Fibroblast of lung (primary cell): ENCODE measurements at regions not wholly inside any gene's neighbourhood (a gene's known extent, or its start where the extent isn't known, plus 50 kb on each side); places are given as distances from the start of the nearest gene placed in this dataset.

Experiments used
- DNase-seq, 2 donors: peaks; one replicate each; pipeline versions ENCODE4 v3.0.0 to v3.0.0-alpha.2; 2010; ENCODE audit warnings: low read depth in 2 of 2
- H2AFZ ChIP-seq: 2 replicates; pipeline ENCODE4 v1.5.1; 2012; ENCODE audit warnings: low read length, control low read depth, inconsistent platforms
- H3K27ac ChIP-seq: 2 replicates; pipeline ENCODE4 v1.5.1; 2011; ENCODE audit warnings: low read length, control low read depth; ENCODE audit not compliant: insufficient read depth
- H3K27me3 ChIP-seq: 2 replicates; pipeline ENCODE4 v1.5.1; 2011; ENCODE audit warnings: mild to moderate bottlenecking, low read length; ENCODE audit not compliant: control insufficient read depth, insufficient read depth
- H3K36me3 ChIP-seq: 2 replicates; pipeline ENCODE4 v1.5.1; 2011; ENCODE audit warnings: low read length; ENCODE audit not compliant: control insufficient read depth, insufficient read depth
- H3K4me1 ChIP-seq: 2 replicates; pipeline ENCODE4 v1.5.1; 2011; ENCODE audit warnings: low read length; ENCODE audit not compliant: control insufficient read depth, insufficient read depth; ENCODE audit errors: extremely low read depth
- H3K4me2 ChIP-seq: 2 replicates; pipeline ENCODE4 v1.5.1; 2011; ENCODE audit warnings: low read length, control low read depth; ENCODE audit not compliant: insufficient read depth; ENCODE audit errors: extremely low read depth
- H3K4me3 ChIP-seq, 4 experiments: fragments of 200-600 bp in 1 of 4; sonication (generic) in 1 of 4; replicated peaks in 1 of 4; 2 replicates each; pipeline ENCODE4 v1.5.1; 2011 to 2016; ENCODE audit warnings: low read length in 4 of 4, low read depth in 3 of 4, mild to moderate bottlenecking in 3 of 4, control low read depth in 2 of 4, inconsistent platforms in 1 of 4, mixed read lengths in 1 of 4; ENCODE audit not compliant: insufficient read depth in 1 of 4; ENCODE audit errors: control extremely low read depth in 1 of 4
- H3K79me2 ChIP-seq: 2 replicates; pipeline ENCODE4 v1.5.1; 2012; ENCODE audit warnings: mild to moderate bottlenecking, low read length, inconsistent platforms; ENCODE audit not compliant: control insufficient read depth, insufficient read depth
- H3K9ac ChIP-seq: 2 replicates; pipeline ENCODE4 v1.5.1; 2011; ENCODE audit warnings: mild to moderate bottlenecking, low read length, control low read depth; ENCODE audit not compliant: insufficient read depth
- H3K9me3 ChIP-seq: 2 replicates; pipeline ENCODE4 v1.5.1; 2012; ENCODE audit warnings: low read depth, low read length; ENCODE audit not compliant: control insufficient read depth, insufficient read depth
- H4K20me1 ChIP-seq: 2 replicates; pipeline ENCODE4 v1.5.1; 2011; ENCODE audit warnings: low read length; ENCODE audit not compliant: control insufficient read depth, insufficient read depth; ENCODE audit errors: extremely low read depth
- CTCF ChIP-seq, 2 donors: IDR thresholded peaks in 1 of 2; conservative IDR thresholded peaks in 1 of 2; 1 replicate in 1 of 2; 2 replicates in 1 of 2; pipeline ENCODE4 v1.5.1; 2011 to 2012; ENCODE audit warnings: low read length in 2 of 2, control low read depth in 1 of 2, inconsistent platforms in 1 of 2, low read depth in 1 of 2, mild to moderate bottlenecking in 1 of 2
- EZH2 ChIP-seq: IDR thresholded peaks from 2 replicates; pipeline ENCODE4 v1.5.1; 2012; ENCODE audit warnings: low read length, control low read depth, mild to moderate bottlenecking; ENCODE audit errors: missing control alignments

DNA sequence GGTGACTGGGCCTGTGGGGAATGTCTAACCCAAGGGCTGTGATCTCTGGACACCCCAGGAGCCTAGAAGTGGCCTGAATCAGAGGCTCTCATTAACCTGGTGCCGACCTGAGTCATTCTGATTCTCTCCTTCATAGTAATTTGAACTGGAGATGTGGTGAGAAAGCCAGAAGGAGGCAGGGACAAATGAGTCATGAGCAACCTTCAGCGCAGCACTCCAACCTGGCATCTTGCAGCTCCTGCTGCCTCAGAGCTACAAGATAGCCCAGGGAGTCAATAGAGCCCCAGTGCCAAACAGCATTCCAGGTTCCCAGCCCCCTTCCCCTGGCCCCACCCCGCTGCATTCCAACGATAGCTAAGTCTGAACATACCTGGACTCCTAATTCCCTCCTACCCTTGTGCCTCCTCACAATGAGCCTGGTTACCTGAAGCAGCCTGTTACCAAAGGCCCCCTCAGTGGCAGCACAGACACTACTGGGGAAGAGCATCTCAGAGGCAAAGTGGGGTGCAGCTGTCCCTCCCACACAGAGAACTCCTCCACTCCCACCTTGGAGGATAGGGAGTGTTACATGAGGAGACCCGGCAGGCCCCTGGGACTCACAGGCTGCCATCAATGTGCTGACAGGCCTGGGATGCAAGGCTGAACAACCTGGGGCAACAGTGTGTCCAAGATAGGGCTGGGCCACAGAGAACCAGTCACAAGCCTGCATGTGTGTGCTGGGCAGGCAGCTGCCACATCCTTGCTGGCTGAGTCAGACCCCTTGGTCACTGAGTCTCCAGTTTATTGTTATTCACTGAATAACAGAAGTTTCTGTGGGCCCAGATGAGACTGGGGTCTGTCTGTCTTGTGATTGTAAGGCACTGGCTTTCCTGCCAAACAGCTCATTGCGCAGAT is 76.8 kb upstream of the LEP start:
- H3K27me3 ChIP-seq, result peaks cover 48% of the 10 kb centered on the region
- H2AFZ ChIP-seq, result no peak overlapping the region
- peak; percentile 24 to 91 for DNase-seq
- TF ChIP-seq CTCF (conservative IDR thresholded peaks at IDR 0.05 in 1 of 2, IDR thresholded peaks at IDR 0.05 in 1 of 2; ENCODE audit: low read depth in 1 of 2, low read length in 2 of 2), result no peak
- TF ChIP-seq EZH2, result no peak
- peak overlapping the region; percentile 35 for H3K4me2 ChIP-seq
- peaks cover 2% of the 10 kb centered on the region for H3K4me1 ChIP-seq
- no peaks in the 10 kb centered on the region for H3K36me3 ChIP-seq
- H3K9ac ChIP-seq, result no peak overlapping the region
- H3K9me3 ChIP-seq, result no peaks in the 10 kb centered on the region
- H3K79me2 ChIP-seq, result no peaks in the 10 kb centered on the region
- no peaks in the 10 kb centered on the region for H4K20me1 ChIP-seq
- H3K27ac ChIP-seq, result no peak overlapping the region
- H3K4me3 ChIP-seq, result no peak overlapping the region

GRCh38 chr7:128164955-128165670 is 76.0 kb upstream of the LEP start:
- TF ChIP-seq CTCF (conservative IDR thresholded peaks at IDR 0.05 in 1 of 2, IDR thresholded peaks at IDR 0.05 in 1 of 2; ENCODE audit: low read depth in 1 of 2, low read length in 2 of 2), result no peak
- TF ChIP-seq EZH2, result no peak
- peak overlapping the region; percentile 35 for H3K4me2 ChIP-seq
- peaks cover 49% of the 10 kb centered on the region for H3K27me3 ChIP-seq
- DNase-seq, result no peak
- peaks cover 2% of the 10 kb centered on the region for H3K4me1 ChIP-seq
- H3K9ac ChIP-seq, result no peak overlapping the region
- no peak overlapping the region for H3K4me3 ChIP-seq
- H3K27ac ChIP-seq, result no peak overlapping the region
- no peaks in the 10 kb centered on the region for H4K20me1 ChIP-seq
- no peaks in the 10 kb centered on the region for H3K79me2 ChIP-seq
- no peaks in the 10 kb centered on the region for H3K36me3 ChIP-seq
- no peak overlapping the region for H2AFZ ChIP-seq
- no peaks in the 10 kb centered on the region for H3K9me3 ChIP-seq

- H3K9ac ChIP-seq, result no peak overlapping the region
- no peak overlapping the region for H3K4me2 ChIP-seq
- H3K4me1 ChIP-seq, result peaks cover 2% of the 10 kb centered on the region
- H3K36me3 ChIP-seq, result no peaks in the 10 kb centered on the region
- H2AFZ ChIP-seq, result no peak overlapping the region
- no peak overlapping the region for H3K4me3 ChIP-seq
- no peak for DNase-seq
- TF ChIP-seq EZH2, result no peak
- no peak for TF ChIP-seq CTCF (conservative IDR thresholded peaks at IDR 0.05 in 1 of 2, IDR thresholded peaks at IDR 0.05 in 1 of 2; ENCODE audit: low read depth in 1 of 2, low read length in 2 of 2)
- peaks cover 2% of the 10 kb centered on the region for H4K20me1 ChIP-seq
- peaks cover 53% of the 10 kb centered on the region for H3K27me3 ChIP-seq
- H3K27ac ChIP-seq, result no peak overlapping the region
- H3K9me3 ChIP-seq, result no peaks in the 10 kb centered on the region
- H3K79me2 ChIP-seq, result no peaks in the 10 kb centered on the region
Observed at GRCh38 chr7:128165927-128166420, 75.1 kb upstream of the LEP start.
